AG10803 (cell line): ENCODE measurements at regions not wholly inside any gene's neighbourhood (a gene's known extent, or its start where the extent isn't known, plus 50 kb on each side); places are given as distances from the start of the nearest gene placed in this dataset.
A peak's percentile ranks its signal among the peaks of the same experiment; 100 is the strongest.
"Not testable (repeated sequence)": the region's sequence is repeated elsewhere in the genome, so short reads cannot be mapped to it uniquely, and the experiment has no call there.

Source experiments
- DNase-seq: peaks from one replicate; pipeline ENCODE4 v3.0.0; 2010; ENCODE audit warnings: low read depth
- H3K4me3 ChIP-seq: 2 replicates; pipeline ENCODE4 v1.5.1; 2011; ENCODE audit warnings: mild to moderate bottlenecking, low read length, control low read depth
- TF ChIP-seq, protein P1 (sequence below): conservative IDR thresholded peaks from 2 replicates; pipeline ENCODE4 v1.5.1; 2011; ENCODE audit warnings: mild to moderate bottlenecking, low read length, control low read depth, inconsistent platforms

DNA sequence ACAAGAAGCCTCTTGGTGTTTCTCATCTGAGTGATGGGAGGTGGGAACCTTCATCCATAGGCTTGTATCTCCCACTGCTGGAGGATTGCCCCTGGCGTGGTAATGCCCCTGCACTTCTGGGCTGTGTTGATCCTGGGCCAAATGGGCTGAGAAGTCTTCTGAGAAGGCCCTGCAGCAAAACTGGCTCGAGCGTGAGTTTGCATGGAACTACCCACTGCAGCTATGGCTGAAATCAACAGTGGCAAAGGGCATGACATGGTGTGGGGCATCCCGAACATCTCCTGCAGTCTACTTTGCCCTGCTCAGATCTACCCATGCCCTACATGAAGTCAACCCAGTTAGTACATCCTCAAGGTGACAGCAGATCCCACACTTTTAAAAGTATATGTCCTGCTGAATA, 130.6 kb downstream of the NRN1 start:
- TF ChIP-seq, protein P1, sequence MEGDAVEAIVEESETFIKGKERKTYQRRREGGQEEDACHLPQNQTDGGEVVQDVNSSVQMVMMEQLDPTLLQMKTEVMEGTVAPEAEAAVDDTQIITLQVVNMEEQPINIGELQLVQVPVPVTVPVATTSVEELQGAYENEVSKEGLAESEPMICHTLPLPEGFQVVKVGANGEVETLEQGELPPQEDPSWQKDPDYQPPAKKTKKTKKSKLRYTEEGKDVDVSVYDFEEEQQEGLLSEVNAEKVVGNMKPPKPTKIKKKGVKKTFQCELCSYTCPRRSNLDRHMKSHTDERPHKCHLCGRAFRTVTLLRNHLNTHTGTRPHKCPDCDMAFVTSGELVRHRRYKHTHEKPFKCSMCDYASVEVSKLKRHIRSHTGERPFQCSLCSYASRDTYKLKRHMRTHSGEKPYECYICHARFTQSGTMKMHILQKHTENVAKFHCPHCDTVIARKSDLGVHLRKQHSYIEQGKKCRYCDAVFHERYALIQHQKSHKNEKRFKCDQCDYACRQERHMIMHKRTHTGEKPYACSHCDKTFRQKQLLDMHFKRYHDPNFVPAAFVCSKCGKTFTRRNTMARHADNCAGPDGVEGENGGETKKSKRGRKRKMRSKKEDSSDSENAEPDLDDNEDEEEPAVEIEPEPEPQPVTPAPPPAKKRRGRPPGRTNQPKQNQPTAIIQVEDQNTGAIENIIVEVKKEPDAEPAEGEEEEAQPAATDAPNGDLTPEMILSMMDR: no peak
- no peak for DNase-seq

DNA sequence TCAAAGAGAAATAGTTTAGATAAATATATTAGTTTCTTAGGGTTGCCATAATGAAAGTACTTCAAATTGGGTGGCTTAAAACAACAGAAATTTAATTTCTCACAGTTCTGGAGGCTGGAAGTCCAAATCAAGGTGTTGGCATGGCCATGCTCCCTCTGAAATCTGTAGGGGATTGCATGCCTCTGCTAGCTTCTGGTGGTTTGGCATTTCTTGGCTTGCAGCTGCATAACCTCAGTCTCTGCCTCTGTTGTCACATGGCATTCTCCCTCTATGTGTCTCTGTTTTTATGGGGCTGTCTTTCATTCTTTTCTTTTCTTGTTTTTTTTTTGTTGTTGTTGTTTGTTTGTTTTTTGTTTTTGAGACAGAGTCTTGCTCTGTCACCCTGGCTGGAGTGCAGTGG, 132.7 kb downstream of the NRN1 start:
- peak; percentile 18 for DNase-seq

More for the DNA sequence above, 130.6 kb downstream of the NRN1 start:
- H3K4me3 ChIP-seq: no peak overlapping the region

DNA sequence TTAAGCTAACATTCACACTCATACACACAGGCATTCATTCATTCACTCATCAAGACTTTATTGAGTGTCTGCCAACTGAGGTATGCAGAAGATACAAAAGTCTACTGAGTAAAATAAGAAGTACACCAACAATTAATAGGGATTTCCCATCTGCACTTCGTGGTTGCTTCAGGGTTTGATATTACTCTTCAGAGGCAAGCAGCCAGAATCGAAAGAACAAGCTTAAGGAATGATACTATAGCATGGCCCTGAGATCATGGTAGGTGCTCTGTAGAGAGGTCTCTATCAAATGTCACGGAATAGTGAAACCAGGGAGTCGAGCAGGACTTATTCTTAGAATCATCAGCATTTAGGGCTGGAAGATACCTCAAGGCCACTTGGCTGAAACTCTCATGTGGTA, 135.4 kb downstream of the NRN1 start:
- no peak for DNase-seq
- no peak overlapping the region for H3K4me3 ChIP-seq
- TF ChIP-seq, protein P1: no peak

More for the DNA sequence above, 132.7 kb downstream of the NRN1 start:
- H3K4me3 ChIP-seq: not testable (repeated sequence)

DNA sequence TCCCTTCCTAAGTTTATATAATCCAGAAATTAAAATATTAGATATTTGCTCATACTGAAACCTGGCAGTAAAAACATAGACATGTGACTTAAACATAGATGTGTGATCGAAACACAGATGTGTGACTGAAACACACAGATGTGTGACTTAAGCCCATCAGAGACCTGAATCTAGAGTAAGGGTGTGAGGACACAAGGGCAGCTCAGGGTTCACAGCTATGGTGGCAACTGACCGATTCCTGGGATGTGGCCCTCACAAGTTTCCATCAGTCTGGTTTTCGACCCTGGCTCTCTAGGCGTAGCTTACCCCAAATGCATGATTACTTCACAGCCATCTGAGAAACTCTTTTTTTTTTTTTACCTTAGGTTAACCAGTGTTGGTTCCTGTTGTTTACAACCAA, 137.0 kb downstream of the NRN1 start:
- no peak overlapping the region for H3K4me3 ChIP-seq
- TF ChIP-seq, protein P1: no peak
- no peak for DNase-seq

DNA sequence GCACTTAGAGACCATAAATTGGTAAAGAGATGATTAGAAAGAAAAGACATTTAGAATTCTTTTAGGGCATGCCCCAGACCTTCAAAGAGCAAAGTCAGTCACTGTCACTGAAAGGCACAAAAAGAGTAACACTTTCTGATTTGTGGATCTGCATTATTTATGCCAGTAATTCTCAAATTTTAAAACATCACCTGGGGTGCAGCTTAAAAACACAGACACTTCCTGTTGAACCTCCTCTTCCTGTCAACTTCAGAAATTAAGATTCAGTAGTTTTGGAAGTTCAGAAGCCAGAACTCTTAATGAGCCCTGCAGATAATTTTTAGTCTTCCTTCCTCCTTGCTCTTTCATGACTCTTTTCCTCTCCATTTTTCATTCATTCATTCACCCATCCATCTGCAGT, 137.5 kb downstream of the NRN1 start:
- DNase-seq: no peak
- no peak overlapping the region for H3K4me3 ChIP-seq
- TF ChIP-seq, protein P1: no peak

DNA sequence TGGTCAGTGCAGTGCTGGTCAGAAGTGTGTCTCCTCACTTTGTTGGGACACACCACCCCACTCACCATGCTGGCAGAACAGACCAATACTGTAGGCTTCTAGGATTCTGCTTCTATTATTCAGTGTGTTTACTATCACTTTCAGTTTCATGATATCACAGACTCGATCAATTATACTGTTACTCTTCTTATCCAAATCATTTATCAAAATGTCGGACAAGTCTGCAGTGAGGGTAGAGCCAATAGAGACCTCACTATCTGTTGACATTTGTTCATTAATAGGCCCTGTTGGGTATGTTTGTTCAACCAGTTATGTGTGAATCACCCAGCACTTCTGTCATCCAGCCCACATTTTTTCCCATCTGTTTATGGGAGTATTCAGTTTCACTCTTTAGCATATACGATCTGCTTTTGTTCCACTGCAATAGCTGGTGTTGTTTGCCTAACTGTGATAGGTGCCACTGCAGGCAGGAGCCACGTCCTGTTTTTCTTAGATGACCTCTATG, 140.1 kb downstream of the NRN1 start:
- peak overlapping the region; percentile 30 for H3K4me3 ChIP-seq
- DNase-seq: peak; percentile 63
- TF ChIP-seq, protein P1: no peak

DNA sequence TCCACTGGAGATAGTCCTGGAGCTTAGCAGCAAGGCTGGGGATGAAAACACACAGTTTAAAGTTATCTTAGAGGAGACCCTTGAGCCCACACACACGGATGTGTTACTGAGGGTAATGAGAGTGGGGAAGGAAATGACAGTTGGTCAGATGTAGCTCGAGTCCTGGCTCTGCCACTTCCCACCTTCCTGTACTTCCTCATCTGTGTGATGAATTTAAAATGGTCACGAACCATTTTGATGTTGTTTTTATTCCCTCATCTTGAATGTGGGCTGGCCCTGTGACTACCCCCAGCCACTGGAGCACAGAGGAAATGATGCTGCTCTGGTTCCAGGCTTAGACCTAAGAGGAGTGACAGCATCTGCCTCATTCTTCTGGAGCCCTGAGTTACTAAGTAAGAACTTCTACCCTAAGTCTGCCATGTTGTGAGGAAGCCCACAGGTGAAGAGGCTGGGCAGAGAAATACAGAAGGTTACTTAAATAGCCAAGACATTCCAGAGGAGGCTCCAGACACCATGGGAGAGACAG, 141.2 kb downstream of the NRN1 start:
- H3K4me3 ChIP-seq: no peak overlapping the region
- TF ChIP-seq, protein P1: no peak
- no peak for DNase-seq

DNA sequence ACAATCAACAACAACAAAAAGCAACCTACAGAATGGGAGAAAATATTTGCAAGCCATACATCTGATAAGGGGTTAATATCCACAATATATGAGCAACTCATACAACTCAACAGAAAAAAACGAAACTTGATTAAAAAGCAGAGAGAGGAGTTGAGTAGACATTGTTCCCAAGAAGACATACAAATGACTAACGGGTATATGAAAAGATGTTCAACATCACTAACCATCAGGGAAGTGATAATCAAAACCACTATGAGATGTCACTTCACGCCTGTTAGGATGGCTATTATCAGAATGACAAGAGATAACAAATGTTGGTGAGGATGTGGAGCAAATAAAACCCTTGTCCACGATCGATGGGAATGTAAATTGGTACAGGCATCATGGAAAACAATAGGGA, 145.9 kb downstream of the NRN1 start:
- no peak for DNase-seq
- TF ChIP-seq, protein P1: no peak
- H3K4me3 ChIP-seq: no peak overlapping the region
